ENCODE measurements at regions not wholly inside any gene's neighbourhood (a gene's known extent, or its start where the extent isn't known, plus 50 kb on each side); places are given as distances from the start of the nearest gene placed in this dataset.

GRCh38 chr20:21033817-21034216, 72.3 kb downstream of the LINC00237 start:
- DNase-seq (ENCODE audit: low read depth in 4 of 4, low spot score in 1 of 4): no peak

- DNase-seq (ENCODE audit: low read depth in 4 of 4, low spot score in 1 of 4): no peak
These were observed 74.5 kb downstream of the LINC00237 start for GRCh38 chr20:21031666-21032065.

DNA sequence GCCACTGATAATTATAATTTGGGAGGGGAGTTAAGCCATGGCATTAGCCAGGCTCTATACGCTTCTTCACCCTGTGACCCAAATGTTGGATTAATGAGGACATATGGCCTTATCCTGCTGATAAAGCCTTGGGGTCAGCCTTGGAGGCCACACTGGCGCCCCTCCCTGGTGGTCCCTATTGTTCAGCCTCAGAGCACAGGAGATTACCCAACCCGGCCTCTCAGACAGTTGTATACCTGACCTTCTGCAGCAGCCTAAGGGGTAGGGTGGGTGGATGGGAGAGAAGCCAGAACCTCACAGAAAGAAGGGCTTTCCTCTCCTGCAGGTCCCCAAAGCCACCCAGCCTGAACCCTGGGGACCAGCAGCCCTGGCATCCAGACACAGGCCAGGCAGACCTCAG, 76.8 kb downstream of the LINC00237 start:
- no peak for DNase-seq (ENCODE audit: low read depth in 4 of 4, low spot score in 1 of 4)

DNA sequence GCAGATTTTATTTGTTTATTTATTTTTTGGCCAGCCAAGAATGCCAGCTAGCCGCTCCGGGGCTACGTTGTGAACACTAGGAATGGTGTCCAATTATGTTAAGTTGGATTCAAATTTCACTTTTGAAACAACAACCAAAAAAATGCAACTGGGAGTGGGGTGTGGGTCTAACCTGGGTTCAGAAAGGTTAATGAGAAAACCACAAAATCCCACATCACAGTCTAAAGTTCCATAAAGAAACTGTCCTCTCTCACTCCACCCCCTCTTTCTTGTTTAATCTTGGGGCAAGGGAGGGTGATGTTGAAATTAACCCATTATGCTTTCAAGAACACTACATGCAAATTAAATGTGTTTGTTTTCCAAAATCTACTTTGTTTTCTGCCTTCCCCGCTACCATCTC, 77.2 kb downstream of the LINC00237 start:
- DNase-seq (ENCODE audit: low read depth in 4 of 4, low spot score in 1 of 4): no peak

- DNase-seq (ENCODE audit: low read depth in 4 of 4, low spot score in 1 of 4): no peak
These were observed 77.7 kb downstream of the LINC00237 start for GRCh38 chr20:21028436-21028835.

GRCh38 chr20:21027569-21027968, 78.6 kb downstream of the LINC00237 start:
- DNase-seq (ENCODE audit: low read depth in 4 of 4, low spot score in 1 of 4): no peak

- DNase-seq (ENCODE audit: low read depth in 4 of 4, low spot score in 1 of 4): no peak
These were observed 79.2 kb downstream of the LINC00237 start for GRCh38 chr20:21026951-21027350.

GRCh38 chr20:21024420-21024819, 81.7 kb downstream of the LINC00237 start:
- no peak for DNase-seq (ENCODE audit: low read depth in 4 of 4, low spot score in 1 of 4)

GRCh38 chr20:21022925-21023324, 83.2 kb downstream of the LINC00237 start:
- no peak for DNase-seq (ENCODE audit: low read depth in 4 of 4, low spot score in 1 of 4)

DNA sequence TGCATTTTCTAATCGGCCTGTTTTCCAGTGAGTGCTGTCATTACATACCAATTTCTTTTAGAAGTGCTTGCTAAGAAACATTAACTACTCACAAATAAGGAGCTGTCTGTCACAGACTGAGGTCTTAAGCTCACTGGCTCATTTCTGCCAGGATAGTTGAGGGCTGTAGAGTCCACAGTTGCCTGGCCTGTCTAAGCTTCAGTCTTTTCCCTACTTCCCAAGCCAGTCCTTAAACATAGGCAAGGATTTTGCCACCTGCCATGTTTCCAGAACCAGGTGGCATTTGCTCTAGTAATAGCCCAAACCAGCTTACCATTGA, 84.7 kb downstream of the LINC00237 start:
- DNase-seq (ENCODE audit: low read depth in 4 of 4, low spot score in 1 of 4): no peak

DNA sequence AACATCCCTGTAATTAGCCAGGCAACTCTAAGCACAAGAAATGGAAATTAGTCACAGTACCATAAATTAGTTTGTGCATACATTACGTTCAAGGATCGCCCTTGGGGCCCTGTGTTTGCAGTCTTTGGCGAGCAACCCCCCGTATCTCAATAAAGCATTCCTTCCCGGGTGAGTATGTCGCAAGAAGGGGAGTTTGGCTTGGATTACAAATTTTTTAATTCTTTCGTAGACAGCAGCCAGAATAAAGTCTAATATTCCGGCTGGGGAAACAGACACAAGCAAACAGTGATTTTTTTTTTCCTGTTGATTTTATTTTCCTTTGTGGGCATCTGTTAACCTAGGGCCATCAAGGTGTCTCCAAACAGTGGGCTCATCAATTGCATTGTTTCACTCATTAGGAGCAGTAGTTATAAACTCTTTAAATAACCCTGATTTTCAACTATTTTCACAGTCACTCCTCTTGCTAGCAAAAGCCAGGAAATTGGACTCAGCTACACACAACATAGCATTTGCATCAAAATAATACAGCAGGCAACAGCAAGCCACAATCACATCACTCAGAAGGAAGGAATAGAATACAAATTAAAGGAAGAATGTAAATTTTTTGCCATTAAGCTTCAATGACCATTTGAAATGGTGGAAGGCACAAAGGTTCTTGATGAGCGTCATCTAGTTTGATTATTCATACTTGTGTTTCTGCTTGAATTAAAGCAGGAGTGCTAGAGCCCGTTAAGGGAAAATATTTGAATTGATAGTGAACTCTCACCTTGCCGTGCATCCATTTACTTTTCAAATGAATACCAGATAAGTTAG, 85.3 kb downstream of the LINC00237 start:
- DNase-seq (ENCODE audit: low read depth in 4 of 4, low spot score in 1 of 4): no peak

DNA sequence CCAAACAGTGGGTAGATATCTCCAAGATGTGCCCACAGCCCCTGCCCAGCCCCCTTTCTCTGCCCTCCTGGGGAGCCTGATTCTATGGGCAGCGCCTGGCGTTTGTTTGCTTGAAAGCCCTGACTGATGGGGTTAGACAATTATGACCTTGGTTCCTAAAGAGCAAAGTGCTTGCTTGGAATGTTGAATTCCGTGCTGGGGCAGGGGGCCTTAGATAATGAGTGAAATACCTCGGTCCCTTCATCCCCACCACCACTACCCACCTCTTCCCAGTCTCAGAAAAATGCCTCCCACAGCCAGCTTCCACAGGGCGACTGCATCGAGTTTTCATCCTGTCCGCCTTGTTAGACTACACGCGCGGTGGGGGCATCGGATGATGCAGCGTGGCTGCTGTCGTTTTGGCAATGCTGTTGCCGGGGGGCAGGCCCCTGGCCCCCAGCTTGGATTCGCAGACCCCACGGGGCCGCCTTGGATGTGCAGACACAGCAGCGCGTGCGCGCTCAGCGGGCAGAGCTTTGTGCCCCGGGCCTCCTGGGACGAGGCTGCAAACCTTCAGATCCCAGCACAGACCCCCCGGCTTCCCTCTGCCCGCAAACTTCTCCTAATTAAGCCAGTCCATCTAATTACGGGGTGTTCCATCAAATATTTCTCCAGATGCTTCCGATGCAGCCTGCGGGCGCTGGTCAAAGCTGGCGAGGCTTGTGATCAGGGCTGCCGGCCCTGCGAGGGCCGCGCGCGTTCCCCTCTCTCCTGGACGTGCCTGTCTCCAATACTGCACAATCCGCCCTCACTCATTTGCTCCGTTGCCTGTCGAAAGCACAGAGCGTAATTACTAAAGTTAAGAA, 86.1 kb downstream of the LINC00237 start:
- DNase-seq (ENCODE audit: low read depth in 4 of 4, low spot score in 1 of 4): no peak

DNA sequence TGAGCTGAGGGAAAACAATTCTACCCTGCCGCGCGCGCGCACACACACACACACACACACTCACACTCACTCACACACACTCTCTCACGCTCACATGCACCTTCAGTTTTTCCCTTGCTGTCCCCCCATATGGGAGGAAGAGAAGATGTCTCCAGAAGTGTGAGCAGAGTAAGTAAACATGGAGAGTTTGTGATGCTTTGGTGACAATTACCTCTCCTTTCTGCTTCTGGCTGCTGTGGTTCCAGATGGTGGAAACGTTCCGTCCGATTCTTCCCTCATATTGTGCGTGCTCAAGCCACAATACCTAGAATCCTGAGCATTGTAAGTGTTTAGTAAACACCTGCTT, 86.7 kb downstream of the LINC00237 start:
- no peak for DNase-seq (ENCODE audit: low read depth in 4 of 4, low spot score in 1 of 4)

DNA sequence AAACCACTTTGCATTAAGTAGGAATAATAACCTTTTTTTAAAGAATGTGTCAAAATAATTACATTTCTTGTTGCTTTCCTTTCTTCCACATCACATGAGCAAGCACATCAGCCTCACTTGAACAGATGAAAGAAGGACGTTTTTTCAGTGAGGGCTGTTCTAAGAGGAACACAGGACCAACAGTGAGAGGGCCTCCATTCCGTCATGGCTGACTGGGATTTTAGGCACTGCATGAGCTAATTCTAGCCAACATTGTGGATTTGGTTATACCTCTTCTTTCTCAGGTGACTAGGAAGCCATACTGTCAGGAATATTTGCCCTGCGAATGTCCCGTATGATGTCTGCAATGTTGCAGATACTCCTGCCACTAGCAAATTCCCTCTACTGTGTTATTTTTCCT, 87.6 kb downstream of the LINC00237 start:
- DNase-seq (ENCODE audit: low read depth in 4 of 4, low spot score in 1 of 4): no peak

DNA sequence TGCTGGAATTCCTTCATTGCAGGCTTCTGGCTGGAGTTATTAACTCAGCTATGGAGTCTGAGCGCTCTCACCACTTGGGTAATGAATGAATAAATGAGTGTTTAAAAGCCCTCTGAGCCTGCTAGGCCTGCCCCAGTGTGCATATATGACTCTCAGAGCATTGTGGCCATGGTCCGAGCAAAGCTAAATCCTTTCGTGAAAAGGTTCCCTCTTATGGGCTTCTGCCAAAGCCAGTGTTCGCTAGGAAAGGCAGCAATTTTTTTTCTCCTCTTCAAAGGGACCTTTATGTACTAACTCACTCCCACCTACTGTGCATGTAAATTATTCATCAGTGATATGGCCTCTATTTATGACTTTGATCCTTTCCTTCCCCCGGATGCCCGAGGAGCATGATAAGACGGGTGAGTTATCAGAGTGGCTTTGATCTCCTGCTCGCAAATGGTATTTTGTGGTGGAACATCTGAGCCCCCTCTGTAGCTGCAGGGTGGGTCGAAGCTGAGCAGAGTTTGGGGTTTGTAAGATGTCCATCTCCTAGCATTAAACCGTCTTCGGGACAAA, 88.6 kb downstream of the LINC00237 start:
- DNase-seq (ENCODE audit: low read depth in 4 of 4, low spot score in 1 of 4): no peak

- DNase-seq (ENCODE audit: low read depth in 4 of 4, low spot score in 1 of 4): no peak
These were observed 89.4 kb downstream of the LINC00237 start for GRCh38 chr20:21016751-21017150.

DNA sequence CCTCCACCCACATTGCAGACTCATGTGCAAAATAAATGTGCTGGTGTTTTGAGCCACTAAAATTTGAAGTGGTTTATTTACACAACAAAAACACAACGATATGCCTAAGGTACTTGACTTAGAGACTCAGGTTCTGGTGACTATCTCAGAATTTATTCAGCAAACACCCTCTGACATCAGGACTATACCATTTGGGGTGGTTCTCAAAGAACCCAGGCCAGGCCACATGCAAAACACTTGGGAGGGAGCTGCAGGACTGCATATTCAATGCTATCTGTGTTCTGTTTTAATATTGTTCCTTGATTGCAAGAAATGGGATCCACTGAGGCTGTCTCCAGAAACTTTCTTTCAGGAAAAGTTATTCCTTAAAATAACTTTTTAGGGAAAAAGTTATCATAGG, 91.6 kb downstream of the LINC00237 start:
- no peak for DNase-seq (ENCODE audit: low read depth in 4 of 4, low spot score in 1 of 4)

DNA sequence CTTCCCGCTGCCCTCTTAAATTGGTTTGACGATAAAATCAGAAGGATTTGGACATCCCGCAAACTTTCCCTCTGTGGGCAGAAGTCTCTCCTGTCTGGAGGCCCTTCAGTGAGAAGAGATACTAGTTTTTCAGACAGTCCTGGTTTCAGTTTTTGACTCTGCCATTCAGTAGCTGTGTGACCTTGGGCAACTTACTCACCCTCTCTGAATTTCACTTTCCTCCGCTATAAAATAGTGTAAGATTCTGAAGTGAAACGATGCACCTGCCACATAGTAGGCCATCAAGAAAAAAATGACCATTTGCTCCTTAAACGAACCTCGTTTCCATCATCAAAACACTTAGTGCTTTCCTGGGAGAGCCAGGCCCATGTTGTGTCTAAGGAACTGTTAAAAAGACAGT, 97.2 kb downstream of the LINC00237 start:
- DNase-seq (ENCODE audit: low read depth in 4 of 4, low spot score in 1 of 4): no peak

DNA sequence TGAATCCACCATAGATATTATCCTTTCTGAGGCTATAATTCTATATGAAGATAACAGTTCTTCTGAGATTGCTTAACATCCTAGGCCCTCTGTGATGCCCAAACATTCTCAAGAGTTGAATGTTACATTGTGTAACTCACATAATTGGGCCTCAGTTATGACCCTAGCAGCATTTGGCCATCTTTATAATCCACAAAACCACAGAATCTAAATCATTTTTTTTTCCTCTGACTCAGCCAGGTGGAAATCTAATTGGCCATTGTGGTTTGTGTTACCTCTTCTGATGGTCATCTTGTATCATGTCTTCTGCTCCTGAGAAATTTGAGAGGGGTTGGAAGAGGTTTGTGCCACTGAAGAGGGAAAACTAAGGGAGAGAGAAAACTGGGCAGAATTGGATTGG, 99.5 kb downstream of the LINC00237 start:
- DNase-seq (ENCODE audit: low read depth in 4 of 4, low spot score in 1 of 4): no peak

DNA sequence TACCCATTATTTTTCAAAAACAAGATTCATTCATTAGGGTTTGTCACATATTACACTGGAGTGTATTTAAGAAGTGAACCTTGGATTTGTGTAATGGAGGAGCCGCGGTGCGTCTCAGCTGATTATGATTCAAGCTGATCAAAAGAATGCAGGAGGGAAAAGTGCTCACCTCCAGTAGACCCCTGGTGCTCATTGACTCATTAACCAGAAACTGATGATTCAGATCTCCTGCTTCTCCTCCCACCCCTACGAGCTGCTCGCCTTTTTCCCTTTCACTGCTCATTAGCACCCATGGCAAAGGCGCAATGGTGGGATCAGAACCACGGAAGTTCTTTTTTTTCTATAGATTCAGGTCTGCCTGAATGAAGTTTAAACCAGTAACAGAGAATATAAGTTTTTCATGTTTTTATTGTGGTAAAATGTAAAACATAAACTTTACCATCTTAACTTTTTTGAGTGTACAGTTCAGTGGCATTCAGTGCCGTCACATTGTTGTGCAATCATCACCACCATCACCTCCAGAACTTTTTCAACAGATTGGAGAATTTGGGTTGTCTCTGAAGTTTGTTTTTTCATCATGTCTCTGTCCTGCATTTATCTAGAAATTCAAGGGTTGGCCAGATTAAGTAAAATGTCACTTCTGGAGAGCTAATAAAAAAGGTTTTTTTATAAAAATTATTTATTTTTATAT, 101.6 kb downstream of the LINC00237 start:
- DNase-seq (ENCODE audit: low read depth in 4 of 4, low spot score in 1 of 4): no peak

DNA sequence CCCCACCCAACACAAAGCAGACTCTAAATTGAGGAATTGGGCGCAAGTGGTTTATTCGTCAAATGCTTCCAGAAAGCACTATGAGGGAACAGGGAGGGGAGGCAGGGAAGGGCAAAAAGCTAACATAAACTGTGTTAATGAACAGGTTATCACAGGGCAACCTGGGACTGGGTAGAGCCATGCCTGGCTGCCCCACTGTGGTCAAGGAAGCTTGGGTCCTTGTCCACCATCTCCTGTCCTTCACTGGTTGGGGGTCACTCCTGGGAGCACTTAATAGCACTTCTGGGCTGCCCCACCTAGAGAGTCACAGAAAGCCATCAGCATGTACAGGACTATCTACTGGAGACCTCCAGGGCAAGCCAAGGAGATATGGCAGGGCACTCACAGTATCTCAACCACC, 102.3 kb downstream of the LINC00237 start:
- DNase-seq (ENCODE audit: low read depth in 4 of 4, low spot score in 1 of 4): no peak

DNA sequence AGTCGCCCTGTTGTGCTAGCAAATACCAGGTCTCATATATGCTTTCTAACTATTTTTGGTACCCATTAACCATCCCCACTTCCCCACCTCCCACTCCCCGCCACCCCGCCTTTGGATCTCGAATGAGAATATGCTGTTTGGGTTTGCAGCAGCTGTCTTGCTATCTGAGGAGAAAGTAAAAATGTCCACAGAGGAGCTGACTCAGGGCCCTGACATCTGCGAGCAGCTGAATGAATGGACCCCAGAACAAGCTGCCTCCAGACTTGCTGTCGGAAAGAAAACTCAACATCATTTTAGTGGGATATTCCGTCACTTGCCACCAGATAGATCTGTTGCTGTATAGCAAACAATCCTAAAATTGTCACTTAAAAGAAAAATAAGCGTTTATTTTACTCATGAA, 103.7 kb downstream of the LINC00237 start:
- no peak for DNase-seq (ENCODE audit: low read depth in 4 of 4, low spot score in 1 of 4)

Measured in stimulated activated CD4-positive, alpha-beta T cell treated with anti-CD3 and anti-CD28 coated beads, Interleukin-1b, Interleukin-23, amount 100 ng/mL, for 24 hours (primary cell).